ENCODE measurements at regions not wholly inside any gene's neighbourhood (a gene's known extent, or its start where the extent isn't known, plus 50 kb on each side); places are given as distances from the start of the nearest gene placed in this dataset.

- H3K36me3 ChIP-seq (ENCODE audit: insufficient read depth, low read length): no peaks in the 10 kb centered on the region
- H3K9me3 ChIP-seq (ENCODE audit: insufficient read depth, low read depth, low read length): no peaks in the 10 kb centered on the region
- H3K9ac ChIP-seq (ENCODE audit: low read depth, low read length): no peak overlapping the region
- peaks cover 16% of the 10 kb centered on the region for H3K4me1 ChIP-seq (ENCODE audit: insufficient read depth, low read length)
- no peaks in the 10 kb centered on the region for H3K27me3 ChIP-seq (ENCODE audit: insufficient read depth, low read length)
- H3K27ac ChIP-seq (ENCODE audit: low read depth, low read length): no peak overlapping the region
- 89% methylated on average over 4 of the region's 4 CpGs for WGBS
- H3K4me3 ChIP-seq (ENCODE audit: low read length): no peak overlapping the region
These were observed 77.5 kb upstream of the RIPOR2 start for GRCh38 chr6:25013246-25013645.

GRCh38 chr6:25014369-25014768, 78.6 kb upstream of the RIPOR2 start:
- no peak overlapping the region for H3K9ac ChIP-seq (ENCODE audit: low read depth, low read length)
- no peaks in the 10 kb centered on the region for H3K27me3 ChIP-seq (ENCODE audit: insufficient read depth, low read length)
- no peaks in the 10 kb centered on the region for H3K36me3 ChIP-seq (ENCODE audit: insufficient read depth, low read length)
- H3K4me3 ChIP-seq (ENCODE audit: low read length): no peak overlapping the region
- H3K27ac ChIP-seq (ENCODE audit: low read depth, low read length): no peak overlapping the region
- H3K4me1 ChIP-seq (ENCODE audit: insufficient read depth, low read length): peaks cover 16% of the 10 kb centered on the region
- H3K9me3 ChIP-seq (ENCODE audit: insufficient read depth, low read depth, low read length): no peaks in the 10 kb centered on the region
- WGBS: 98% methylated on average over 3 of the region's 3 CpGs

GRCh38 chr6:25014791-25015560, 79.2 kb upstream of the RIPOR2 start:
- H3K4me1 ChIP-seq (ENCODE audit: insufficient read depth, low read length): peaks cover 16% of the 10 kb centered on the region
- H3K27ac ChIP-seq (ENCODE audit: low read depth, low read length): no peak overlapping the region
- H3K27me3 ChIP-seq (ENCODE audit: insufficient read depth, low read length): no peaks in the 10 kb centered on the region
- WGBS: 94% methylated on average over 11 of the region's 11 CpGs
- H3K9me3 ChIP-seq (ENCODE audit: insufficient read depth, low read depth, low read length): no peaks in the 10 kb centered on the region
- no peaks in the 10 kb centered on the region for H3K36me3 ChIP-seq (ENCODE audit: insufficient read depth, low read length)
- H3K4me3 ChIP-seq (ENCODE audit: low read length): no peak overlapping the region
- H3K9ac ChIP-seq (ENCODE audit: low read depth, low read length): no peak overlapping the region

- no peak overlapping the region for H3K4me3 ChIP-seq (ENCODE audit: low read length)
- H3K9me3 ChIP-seq (ENCODE audit: insufficient read depth, low read depth, low read length): no peaks in the 10 kb centered on the region
- peaks cover 16% of the 10 kb centered on the region for H3K4me1 ChIP-seq (ENCODE audit: insufficient read depth, low read length)
- 94% methylated on average over 11 of the region's 11 CpGs for WGBS
- H3K9ac ChIP-seq (ENCODE audit: low read depth, low read length): no peak overlapping the region
- no peaks in the 10 kb centered on the region for H3K36me3 ChIP-seq (ENCODE audit: insufficient read depth, low read length)
- H3K27ac ChIP-seq (ENCODE audit: low read depth, low read length): no peak overlapping the region
- no peaks in the 10 kb centered on the region for H3K27me3 ChIP-seq (ENCODE audit: insufficient read depth, low read length)
These were observed 80.4 kb upstream of the RIPOR2 start for GRCh38 chr6:25016014-25016720.

- Histone ChIP-seq H3K4me3 (ENCODE audit: low read length) (no peak overlapping the region), H3K9ac (ENCODE audit: low read depth, low read length) (no peak overlapping the region), H3K36me3 (ENCODE audit: insufficient read depth, low read length) (no peaks in the 10 kb centered on the region), H3K27ac (ENCODE audit: low read depth, low read length) (no peak overlapping the region), H3K9me3 (ENCODE audit: insufficient read depth, low read depth, low read length) (no peaks in the 10 kb centered on the region), H3K4me1 (ENCODE audit: insufficient read depth, low read length) (peaks cover 16% of the 10 kb centered on the region), H3K27me3 (ENCODE audit: insufficient read depth, low read length) (no peaks in the 10 kb centered on the region)
- 74% methylated on average over 4 of the region's 4 CpGs for WGBS
These were observed 81.7 kb upstream of the RIPOR2 start for GRCh38 chr6:25017486-25017885.

- Histone ChIP-seq H3K4me1 (ENCODE audit: insufficient read depth, low read length) (peaks cover 16% of the 10 kb centered on the region), H3K4me3 (ENCODE audit: low read length) (no peak overlapping the region)
- 14% methylated on average over 6 of the region's 7 CpGs for WGBS
These were observed 82.3 kb upstream of the RIPOR2 start for GRCh38 chr6:25017932-25018567.

GRCh38 chr6:25018568-25018954, 82.8 kb upstream of the RIPOR2 start:
- Histone ChIP-seq H3K4me1 (ENCODE audit: insufficient read depth, low read length) (peaks cover 16% of the 10 kb centered on the region), H3K27me3 (ENCODE audit: insufficient read depth, low read length) (no peaks in the 10 kb centered on the region), H3K36me3 (ENCODE audit: insufficient read depth, low read length) (no peaks in the 10 kb centered on the region), H3K4me3 (ENCODE audit: low read length) (no peak overlapping the region), H3K9ac (ENCODE audit: low read depth, low read length) (no peak overlapping the region), H3K9me3 (ENCODE audit: insufficient read depth, low read depth, low read length) (no peaks in the 10 kb centered on the region), H3K27ac (ENCODE audit: low read depth, low read length) (no peak overlapping the region)
- no CpG with 5 or more reads among the region's 4 CpGs for WGBS

More at GRCh38 chr6:25017932-25018567, 82.3 kb upstream of the RIPOR2 start:
- no peaks in the 10 kb centered on the region for H3K36me3 ChIP-seq (ENCODE audit: insufficient read depth, low read length)
- no peaks in the 10 kb centered on the region for H3K27me3 ChIP-seq (ENCODE audit: insufficient read depth, low read length)
- H3K9ac ChIP-seq (ENCODE audit: low read depth, low read length): no peak overlapping the region
- no peak overlapping the region for H3K27ac ChIP-seq (ENCODE audit: low read depth, low read length)
- H3K9me3 ChIP-seq (ENCODE audit: insufficient read depth, low read depth, low read length): no peaks in the 10 kb centered on the region

GRCh38 chr6:25022140-25022553, 86.4 kb upstream of the RIPOR2 start:
- no peak overlapping the region for H3K4me3 ChIP-seq (ENCODE audit: low read length)
- no peaks in the 10 kb centered on the region for H3K36me3 ChIP-seq (ENCODE audit: insufficient read depth, low read length)
- peaks cover 25% of the 10 kb centered on the region for H3K4me1 ChIP-seq (ENCODE audit: insufficient read depth, low read length)
- H3K9me3 ChIP-seq (ENCODE audit: insufficient read depth, low read depth, low read length): no peaks in the 10 kb centered on the region
- 93% methylated on average over 2 of the region's 3 CpGs for WGBS
- no peak overlapping the region for H3K9ac ChIP-seq (ENCODE audit: low read depth, low read length)
- no peaks in the 10 kb centered on the region for H3K27me3 ChIP-seq (ENCODE audit: insufficient read depth, low read length)
- H3K27ac ChIP-seq (ENCODE audit: low read depth, low read length): no peak overlapping the region

GRCh38 chr6:25023781-25024180, 88.0 kb upstream of the RIPOR2 start:
- Histone ChIP-seq H3K4me1 (ENCODE audit: insufficient read depth, low read length) (peaks cover 23% of the 10 kb centered on the region), H3K27ac (ENCODE audit: low read depth, low read length) (no peak overlapping the region), H3K27me3 (ENCODE audit: insufficient read depth, low read length) (no peaks in the 10 kb centered on the region), H3K4me3 (ENCODE audit: low read length) (no peak overlapping the region), H3K9ac (ENCODE audit: low read depth, low read length) (no peak overlapping the region), H3K36me3 (ENCODE audit: insufficient read depth, low read length) (no peaks in the 10 kb centered on the region), H3K9me3 (ENCODE audit: insufficient read depth, low read depth, low read length) (no peaks in the 10 kb centered on the region)
- WGBS: 97% methylated on average over 22 of the region's 22 CpGs

- no peak overlapping the region for H3K4me3 ChIP-seq (ENCODE audit: low read length)
- H3K9me3 ChIP-seq (ENCODE audit: insufficient read depth, low read depth, low read length): no peaks in the 10 kb centered on the region
- no peaks in the 10 kb centered on the region for H3K36me3 ChIP-seq (ENCODE audit: insufficient read depth, low read length)
- no peak overlapping the region for H3K27ac ChIP-seq (ENCODE audit: low read depth, low read length)
- 100% methylated on average over 3 of the region's 3 CpGs for WGBS
- H3K9ac ChIP-seq (ENCODE audit: low read depth, low read length): no peak overlapping the region
- peaks cover 23% of the 10 kb centered on the region for H3K4me1 ChIP-seq (ENCODE audit: insufficient read depth, low read length)
- H3K27me3 ChIP-seq (ENCODE audit: insufficient read depth, low read length): no peaks in the 10 kb centered on the region
These were observed 89.1 kb upstream of the RIPOR2 start for GRCh38 chr6:25024821-25025220.

- Histone ChIP-seq H3K27ac (ENCODE audit: low read depth, low read length) (no peak overlapping the region), H3K4me1 (ENCODE audit: insufficient read depth, low read length) (peaks cover 23% of the 10 kb centered on the region), H3K9me3 (ENCODE audit: insufficient read depth, low read depth, low read length) (no peaks in the 10 kb centered on the region), H3K9ac (ENCODE audit: low read depth, low read length) (no peak overlapping the region), H3K36me3 (ENCODE audit: insufficient read depth, low read length) (no peaks in the 10 kb centered on the region), H3K4me3 (ENCODE audit: low read length) (no peak overlapping the region), H3K27me3 (ENCODE audit: insufficient read depth, low read length) (no peaks in the 10 kb centered on the region)
- 100% methylated on average over 3 of the region's 4 CpGs for WGBS
These were observed 89.6 kb upstream of the RIPOR2 start for GRCh38 chr6:25025248-25025918.

Data from HUES64 (cell line).